Endothelial cell of umbilical vein (primary cell): ENCODE measurements at regions not wholly inside any gene's neighbourhood (a gene's known extent, or its start where the extent isn't known, plus 50 kb on each side); places are given as distances from the start of the nearest gene placed in this dataset.

Source experiments
- BruUV-seq: library from RNA; stranded (reverse); fragments of 400-500 nt; replicated peaks from 2 replicates; lab custom pipeline; 2021; lab: Mats Ljungman, UMichigan
- CTCF ChIA-PET: fragments of 300-600, 350-600 bp; sonication (Branson Sonifier 250); formaldehyde crosslinking; loops from one replicate; lab custom pipeline; 2021; ENCODE audit warnings: antibody characterized with exemption, inconsistent platforms; lab: Charles Lee
- POLR2A ChIA-PET: fragments of 300-600, 350-600 bp; sonication (Branson Sonifier 250); formaldehyde crosslinking; loops from one replicate; lab custom pipeline; 2021; ENCODE audit warnings: antibody characterized with exemption, inconsistent platforms; lab: Charles Lee
- DNase-seq: peaks from one replicate; pipeline ENCODE4 v3.0.0-alpha.2; 2011; ENCODE audit warnings: low read depth, low spot score
- FAIRE-seq: peaks from 2 replicates; lab custom pipeline; 2011; peaks lifted over from hg19 to GRCh38; lab: Jason Lieb, UNC
- H2AFZ ChIP-seq: 2 replicates; pipeline ENCODE4 v1.6.0; 2012; ENCODE audit warnings: low read depth, low read length, control low read depth, inconsistent platforms
- H3K27ac ChIP-seq: 2 replicates; pipeline ENCODE4 v1.5.1; 2011; ENCODE audit warnings: low read depth, mild to moderate bottlenecking, control low read depth, low read length, moderate library complexity; ENCODE audit not compliant: insufficient read depth
- H3K27me3 ChIP-seq, 2 experiments: 2 replicates each; pipeline versions ENCODE4 v1.6.0 to v1.6.1; 2011; ENCODE audit warnings: low read length in 2 of 2, mixed read lengths in 1 of 2; ENCODE audit not compliant: control insufficient read depth in 2 of 2, insufficient read depth in 2 of 2
- H3K36me3 ChIP-seq, 2 experiments: 2 replicates in 1 of 2; 3 replicates in 1 of 2; pipeline ENCODE4 v1.5.1; 2011; ENCODE audit warnings: low read length in 2 of 2, mild to moderate bottlenecking in 1 of 2, moderate library complexity in 1 of 2; ENCODE audit not compliant: control insufficient read depth in 2 of 2, insufficient read depth in 2 of 2; ENCODE audit errors: extremely low read depth in 1 of 2
- H3K4me1 ChIP-seq: 3 replicates; pipeline ENCODE4 v1.5.1; 2011; ENCODE audit warnings: mild to moderate bottlenecking, low read length; ENCODE audit not compliant: control insufficient read depth, insufficient read depth; ENCODE audit errors: extremely low read depth
- H3K4me2 ChIP-seq: 2 replicates; pipeline ENCODE4 v1.6.1; 2011; ENCODE audit warnings: low read length, control low read depth, mixed read lengths; ENCODE audit not compliant: insufficient read depth
- H3K4me3 ChIP-seq, 3 experiments: fragments of 200-600 bp in 1 of 3; sonication (generic), shearing (Covaris generic) in 1 of 3; replicated peaks in 1 of 3; 2 replicates each; pipeline ENCODE4 v1.5.1; 2011 to 2016; ENCODE audit warnings: control low read depth in 3 of 3, low read length in 3 of 3, mild to moderate bottlenecking in 2 of 3, inconsistent platforms in 1 of 3, low read depth in 1 of 3, moderate library complexity in 1 of 3; ENCODE audit not compliant: insufficient read depth in 1 of 3
- H3K79me2 ChIP-seq: 2 replicates; pipeline ENCODE4 v1.6.0; 2012; ENCODE audit warnings: low read length, inconsistent platforms; ENCODE audit not compliant: control insufficient read depth, insufficient read depth
- H3K9ac ChIP-seq: replicated peaks from 2 replicates; pipeline ENCODE3; 2011; ENCODE audit warnings: low read length, control low read depth; ENCODE audit not compliant: insufficient read depth; ENCODE audit errors: extremely low read depth
- H3K9me1 ChIP-seq: replicated peaks from 3 replicates; pipeline ENCODE4 v1.6.0; 2011; ENCODE audit warnings: mild to moderate bottlenecking, low read length; ENCODE audit not compliant: control insufficient read depth, insufficient read depth; ENCODE audit errors: extremely low read depth
- H3K9me3 ChIP-seq: replicated peaks from 2 replicates; pipeline ENCODE4 v1.5.1; 2012; ENCODE audit warnings: low read length, inconsistent platforms; ENCODE audit not compliant: control insufficient read depth, insufficient read depth
- H4K20me1 ChIP-seq: replicated peaks from 2 replicates; pipeline ENCODE3; 2011; ENCODE audit warnings: mild to moderate bottlenecking, low read length; ENCODE audit not compliant: control insufficient read depth, insufficient read depth; ENCODE audit errors: extremely low read depth
- EZH2 ChIP-seq: IDR thresholded peaks from 2 replicates; pipeline ENCODE4 v1.6.1; 2012; ENCODE audit warnings: borderline replicate concordance, low read depth, mild to moderate bottlenecking, moderate library complexity, low read length, inconsistent platforms; ENCODE audit not compliant: severe bottlenecking
- FOS ChIP-seq: IDR thresholded peaks from 2 replicates; pipeline ENCODE4 v1.6.1; 2011; ENCODE audit warnings: mild to moderate bottlenecking, low read length, moderate library complexity, borderline replicate concordance; ENCODE audit not compliant: insufficient read depth
- GATA2 ChIP-seq: IDR thresholded peaks from 2 replicates; pipeline ENCODE4 v1.7.0; 2011; ENCODE audit warnings: low read depth, mild to moderate bottlenecking, moderate library complexity, mixed read lengths, low read length; ENCODE audit not compliant: insufficient read length, insufficient read depth
- JUN ChIP-seq: IDR thresholded peaks from 2 replicates; pipeline ENCODE4 v1.6.1; 2011; ENCODE audit warnings: borderline replicate concordance, low read depth; ENCODE audit not compliant: insufficient read length, insufficient read depth
- MYC ChIP-seq: IDR thresholded peaks from one replicate; pipeline ENCODE4 v1.6.1; 2011; ENCODE audit warnings: mild to moderate bottlenecking, low read depth, low read length
- POLR2A ChIP-seq: IDR thresholded peaks from 2 replicates; pipeline ENCODE4 v1.6.1; 2012; ENCODE audit warnings: low read depth, mild to moderate bottlenecking, control low read depth, low read length
- POLR2AphosphoS5 ChIP-seq: IDR thresholded peaks from 2 replicates; pipeline ENCODE4 v1.6.1; 2012; ENCODE audit warnings: low read depth, mild to moderate bottlenecking, control low read depth, low read length, moderate library complexity; ENCODE audit not compliant: insufficient read depth
- dilution Hi-C: fragments of 300-500 bp; cut with MboI; formaldehyde crosslinking; loops from one replicate; pipeline ENCODE4 v1.15.0; 2019; ENCODE audit warnings: low sequenced_read_pairs; ENCODE audit not compliant: extremely low pct_ligation_motif_present
- intact Hi-C: fragments of 100-400 bp; cut with micrococcal nuclease; formaldehyde crosslinking; loops from one replicate; pipeline ENCODE4 v1.10.0; 2022
- TF ChIP-seq, protein P1 (sequence below): IDR thresholded peaks from 2 replicates; pipeline ENCODE4 v1.6.1; 2011; ENCODE audit not compliant: insufficient read depth, insufficient read length
- TF ChIP-seq, protein P2 (sequence below), 2 donors: IDR thresholded peaks; 1 replicate in 1 of 2; 2 replicates in 1 of 2; pipeline ENCODE4 v1.5.1; 2011; ENCODE audit warnings: low read length in 2 of 2, mild to moderate bottlenecking in 2 of 2, moderate library complexity in 2 of 2, control low read depth in 1 of 2, inconsistent platforms in 1 of 2, low read depth in 1 of 2; ENCODE audit not compliant: insufficient read depth in 1 of 2; ENCODE audit errors: extremely low read depth in 1 of 2

DNA sequence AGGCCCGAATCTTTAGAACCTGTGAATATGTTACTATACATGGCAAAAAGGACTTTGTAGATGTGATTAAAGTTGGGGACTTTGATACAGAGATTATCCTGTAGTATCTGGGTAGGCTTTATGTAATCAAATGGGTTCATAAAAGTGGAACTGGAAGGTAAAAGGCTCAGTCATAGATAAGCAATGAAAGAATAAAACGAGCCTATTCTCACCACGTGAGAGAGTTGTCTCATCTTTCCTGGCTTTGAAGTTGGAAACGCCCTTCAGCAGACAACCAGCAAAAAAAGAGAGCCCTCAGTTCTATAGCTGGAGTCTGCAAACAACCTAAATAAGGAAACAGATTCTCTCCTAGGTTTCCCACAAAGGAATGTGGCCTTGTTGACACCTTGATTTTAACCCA lies 805.8 kb upstream of the DIAPH2 start:
- intact Hi-C loops = no loop called here
- no peaks in the 10 kb centered on the region for H3K36me3 ChIP-seq
- CTCF ChIA-PET = no interaction called here

More for the DNA sequence above, 805.8 kb upstream of the DIAPH2 start:
- Histone ChIP-seq H3K27ac (no peak overlapping the region), H2AFZ (no peak overlapping the region), H3K27me3 (no peaks in the 10 kb centered on the region), H3K4me1 (no peaks in the 10 kb centered on the region), H3K9me1 (no peaks in the 10 kb centered on the region), H3K9ac (no peak overlapping the region), H4K20me1 (no peaks in the 10 kb centered on the region), H3K79me2 (no peaks in the 10 kb centered on the region), H3K9me3 (no peaks in the 10 kb centered on the region), H3K4me2 (no peak overlapping the region), H3K4me3 (no peak overlapping the region)
- dilution Hi-C loops = no loop called here
- POLR2A ChIA-PET = no interaction called here
- FAIRE-seq (no peak), DNase-seq (no peak)
- BruUV-seq = no TSS peak
- TF ChIP-seq GATA2 = no peak
- TF ChIP-seq, protein P1, sequence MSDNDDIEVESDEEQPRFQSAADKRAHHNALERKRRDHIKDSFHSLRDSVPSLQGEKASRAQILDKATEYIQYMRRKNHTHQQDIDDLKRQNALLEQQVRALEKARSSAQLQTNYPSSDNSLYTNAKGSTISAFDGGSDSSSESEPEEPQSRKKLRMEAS = no peak
- no peak for TF ChIP-seq POLR2A
- TF ChIP-seq EZH2 = no peak
- TF ChIP-seq JUN = no peak
- no peak for TF ChIP-seq MYC
- no peak for TF ChIP-seq FOS
- TF ChIP-seq POLR2AphosphoS5 = no peak
- TF ChIP-seq, protein P2, sequence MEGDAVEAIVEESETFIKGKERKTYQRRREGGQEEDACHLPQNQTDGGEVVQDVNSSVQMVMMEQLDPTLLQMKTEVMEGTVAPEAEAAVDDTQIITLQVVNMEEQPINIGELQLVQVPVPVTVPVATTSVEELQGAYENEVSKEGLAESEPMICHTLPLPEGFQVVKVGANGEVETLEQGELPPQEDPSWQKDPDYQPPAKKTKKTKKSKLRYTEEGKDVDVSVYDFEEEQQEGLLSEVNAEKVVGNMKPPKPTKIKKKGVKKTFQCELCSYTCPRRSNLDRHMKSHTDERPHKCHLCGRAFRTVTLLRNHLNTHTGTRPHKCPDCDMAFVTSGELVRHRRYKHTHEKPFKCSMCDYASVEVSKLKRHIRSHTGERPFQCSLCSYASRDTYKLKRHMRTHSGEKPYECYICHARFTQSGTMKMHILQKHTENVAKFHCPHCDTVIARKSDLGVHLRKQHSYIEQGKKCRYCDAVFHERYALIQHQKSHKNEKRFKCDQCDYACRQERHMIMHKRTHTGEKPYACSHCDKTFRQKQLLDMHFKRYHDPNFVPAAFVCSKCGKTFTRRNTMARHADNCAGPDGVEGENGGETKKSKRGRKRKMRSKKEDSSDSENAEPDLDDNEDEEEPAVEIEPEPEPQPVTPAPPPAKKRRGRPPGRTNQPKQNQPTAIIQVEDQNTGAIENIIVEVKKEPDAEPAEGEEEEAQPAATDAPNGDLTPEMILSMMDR (IDR thresholded peaks at IDR 0.05; ENCODE audit: extremely low read depth in 1 of 2, insufficient read depth in 1 of 2, low read depth in 1 of 2, low read length in 2 of 2) = no peak
